T47D (cell line): ENCODE measurements at regions not wholly inside any gene's neighbourhood (a gene's known extent, or its start where the extent isn't known, plus 50 kb on each side); places are given as distances from the start of the nearest gene placed in this dataset.

Experiments used
- DNase-seq, 2 experiments: peaks; one replicate each; pipeline versions ENCODE4 v3.0.0 to v3.0.0-alpha.2; 2011 to 2012; ENCODE audit warnings: low read depth in 1 of 2, low spot score in 1 of 2
- JUND ChIP-seq: IDR thresholded peaks from 2 replicates; pipeline ENCODE4 v1.6.1; 2012; ENCODE audit warnings: low read depth
- in situ Hi-C: cut with HindIII; loops from 2 replicates; pipeline ENCODE4 v1.10.0; 2016; ENCODE audit warnings: low sequenced_read_pairs, low pct_unique_long_range_greater_than_20kb

- DNase-seq = no peak
- TF ChIP-seq JUND = no peak
- in situ Hi-C loops = no loop called here
These were observed 1154.8 kb upstream of the CDH18 start for GRCh38 chr5:21142791-21143190.

DNA sequence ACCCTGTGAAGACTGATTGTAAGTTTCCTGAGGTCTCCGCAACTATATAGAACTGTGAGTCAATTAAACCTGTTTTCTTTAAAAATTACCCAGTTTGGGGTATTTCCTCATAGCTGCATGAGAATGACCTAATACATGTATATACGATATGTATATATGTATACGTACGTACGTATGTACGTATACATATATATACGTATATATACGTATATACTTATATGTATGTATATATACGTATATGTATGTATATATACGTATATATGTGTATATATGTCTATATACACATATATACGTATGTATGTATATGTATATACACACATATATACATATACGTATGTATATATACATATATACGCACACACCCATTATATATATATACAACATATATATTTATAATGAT lies 1153.0 kb upstream of the CDH18 start:
- in situ Hi-C loops = no loop called here
- no peak for TF ChIP-seq JUND
- DNase-seq = no peak

- in situ Hi-C loops = no loop called here
- no peak for TF ChIP-seq JUND
These were observed 1138.2 kb upstream of the CDH18 start for GRCh38 chr5:21126236-21126635.

DNA sequence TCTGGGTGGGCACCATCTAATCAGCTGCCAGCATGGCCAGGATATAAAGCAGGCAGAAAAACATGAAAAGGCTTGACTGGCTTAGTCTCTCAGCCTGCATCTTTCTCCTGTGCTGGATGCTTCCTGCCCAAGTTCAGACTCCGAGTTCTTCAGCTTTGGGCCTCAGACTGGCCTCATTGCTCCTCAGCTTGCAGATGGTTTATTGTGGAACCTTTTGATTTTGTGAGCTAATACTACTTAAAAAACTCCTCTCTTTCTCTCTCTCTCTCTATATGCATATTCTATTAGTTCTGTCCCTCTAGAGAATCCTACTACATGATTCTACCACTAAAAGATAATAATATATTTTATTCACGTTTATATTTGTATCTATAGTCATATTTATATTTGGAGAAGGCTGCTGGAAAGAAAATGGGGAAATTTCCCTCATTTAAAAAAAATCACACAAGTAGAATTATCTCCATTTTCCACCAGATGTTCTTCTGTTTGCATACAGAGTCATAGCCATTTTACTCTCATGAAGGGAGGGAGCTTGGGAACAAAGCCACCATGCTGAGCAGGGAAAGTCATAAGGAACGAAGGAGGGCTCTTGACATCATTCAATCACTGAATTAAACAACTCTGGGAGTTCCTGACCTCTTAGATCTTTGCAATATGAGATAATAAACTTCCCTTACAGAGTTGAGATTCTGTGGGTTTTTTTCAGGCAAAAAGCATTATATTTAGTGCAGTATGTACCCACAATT lies 1137.4 kb upstream of the CDH18 start:
- in situ Hi-C loops = no loop called here
- TF ChIP-seq JUND = no peak
- no peak for DNase-seq

More at GRCh38 chr5:21126236-21126635, 1138.2 kb upstream of the CDH18 start:
- no peak for DNase-seq

DNA sequence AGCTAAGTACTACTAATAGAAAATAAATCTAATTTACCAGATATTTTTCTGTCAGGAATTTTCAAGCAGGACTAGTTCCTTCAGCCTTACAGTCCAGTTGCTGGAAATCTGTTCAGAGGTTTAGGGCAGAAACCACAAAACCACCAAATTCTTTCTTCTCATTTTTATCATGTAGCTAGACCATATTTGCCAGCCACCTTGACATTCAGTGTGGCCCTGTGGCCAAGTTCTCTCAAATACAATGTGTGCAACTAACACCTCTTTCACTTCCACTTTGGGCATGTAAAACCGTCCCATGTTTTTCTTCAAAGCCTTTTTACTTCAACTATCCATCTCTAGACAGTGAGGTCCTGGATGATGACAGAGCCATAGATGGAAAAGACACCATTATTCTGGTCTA lies 1133.2 kb upstream of the CDH18 start:
- in situ Hi-C loops = no loop called here
- TF ChIP-seq JUND = no peak
- no peak for DNase-seq

GRCh38 chr5:21097661-21098060 lies 1109.7 kb upstream of the CDH18 start:
- no peak for TF ChIP-seq JUND
- no peak for DNase-seq
- in situ Hi-C loops = no loop called here

GRCh38 chr5:21094619-21095018 lies 1106.6 kb upstream of the CDH18 start:
- TF ChIP-seq JUND = no peak
- in situ Hi-C loops = no loop called here
- DNase-seq = no peak

GRCh38 chr5:21087766-21088165 lies 1099.8 kb upstream of the CDH18 start:
- no peak for TF ChIP-seq JUND
- no peak for DNase-seq
- in situ Hi-C loops = no loop called here

- in situ Hi-C loops = no loop called here
- no peak for TF ChIP-seq JUND
- DNase-seq = no peak
These were observed 1097.8 kb upstream of the CDH18 start for GRCh38 chr5:21085791-21086190.

GRCh38 chr5:21071986-21072385 lies 1084.0 kb upstream of the CDH18 start:
- in situ Hi-C loops = no loop called here
- DNase-seq = no peak
- TF ChIP-seq JUND = no peak

DNA sequence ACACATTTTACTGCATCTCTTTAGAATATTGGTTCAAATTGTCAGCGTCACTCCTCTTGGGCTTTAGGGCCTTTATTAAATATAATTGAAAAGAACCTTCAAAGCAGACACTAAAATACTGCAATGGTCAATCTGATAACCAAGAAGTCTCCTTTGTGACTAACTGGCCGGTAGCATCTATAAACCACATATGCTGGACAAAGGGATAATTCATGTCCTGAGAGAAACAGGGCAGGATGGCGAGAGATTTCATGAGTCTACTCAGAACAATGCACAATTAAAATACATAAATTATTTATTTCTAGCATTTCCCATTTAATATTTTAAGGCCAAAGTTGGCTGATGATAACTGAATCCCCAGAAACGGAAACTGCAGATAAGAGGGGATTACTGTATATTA lies 1083.4 kb upstream of the CDH18 start:
- in situ Hi-C loops = no loop called here
- no peak for TF ChIP-seq JUND
- DNase-seq = no peak

GRCh38 chr5:21070858-21071257 lies 1082.9 kb upstream of the CDH18 start:
- in situ Hi-C loops = no loop called here
- peak in 1 of 2 experiments; percentile 51 for DNase-seq
- TF ChIP-seq JUND = no peak

DNA sequence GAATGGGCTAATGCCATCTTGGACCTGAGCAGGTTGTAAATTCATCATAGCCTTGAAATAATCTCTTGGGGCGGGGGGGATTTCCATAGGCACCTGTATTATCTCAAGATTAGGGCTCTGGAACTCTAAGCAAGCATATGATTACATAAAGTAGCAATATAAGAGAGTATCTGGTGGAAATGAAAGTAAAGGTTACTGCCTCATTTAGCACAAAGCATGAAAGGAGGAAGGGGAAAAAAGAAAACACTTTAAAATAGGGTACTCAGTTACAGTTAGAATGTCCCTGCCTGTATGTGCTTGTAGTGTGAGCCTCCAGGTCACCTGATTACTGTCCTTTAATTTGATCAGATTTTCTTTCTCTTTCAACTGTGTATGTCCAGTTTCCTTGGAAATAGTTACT lies 1079.7 kb upstream of the CDH18 start:
- in situ Hi-C loops = no loop called here
- DNase-seq = no peak
- no peak for TF ChIP-seq JUND

DNA sequence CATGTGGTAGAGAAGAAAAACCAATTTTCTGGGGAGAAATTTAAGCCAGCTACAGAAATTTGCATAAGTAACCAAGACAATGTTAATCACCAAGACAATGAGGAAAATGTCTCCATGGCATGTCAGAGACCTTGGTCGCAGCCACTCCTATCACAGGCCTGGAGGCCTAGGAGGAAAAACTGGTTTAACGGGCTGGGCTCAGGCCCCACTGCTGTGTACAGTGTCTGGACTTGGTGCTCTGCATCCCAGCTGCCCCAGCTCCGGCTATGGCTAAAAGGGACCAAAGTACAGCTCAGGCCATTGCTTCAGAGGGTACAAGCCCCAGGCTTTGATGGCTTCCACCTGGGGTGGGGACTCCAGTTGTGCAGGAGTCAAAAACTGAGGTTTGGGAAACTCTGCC lies 1075.1 kb upstream of the CDH18 start:
- in situ Hi-C loops = no loop called here
- TF ChIP-seq JUND = no peak
- DNase-seq = no peak
